C4-2B (cell line): ENCODE measurements at regions not wholly inside any gene's neighbourhood (a gene's known extent, or its start where the extent isn't known, plus 50 kb on each side); places are given as distances from the start of the nearest gene placed in this dataset.

Source experiments
- CTCF ChIP-seq: fragments of 450-650 bp; conservative IDR thresholded peaks from 2 replicates; pipeline ENCODE4 v1.5.1; 2017; ENCODE audit warnings: mild to moderate bottlenecking
- ZFX ChIP-seq: fragments of 450-650 bp; IDR thresholded peaks from 2 replicates; pipeline ENCODE4 v1.6.1; 2017

GRCh38 chr6:86707545-86708120, 229.7 kb upstream of the HTR1E start:
- TF ChIP-seq CTCF (no peak), ZFX (no peak)
